HG02623 (cell line): ENCODE measurements at regions not wholly inside any gene's neighbourhood (a gene's known extent, or its start where the extent isn't known, plus 50 kb on each side); places are given as distances from the start of the nearest gene placed in this dataset.
"Not testable (repeated sequence)": the region's sequence is repeated elsewhere in the genome, so short reads cannot be mapped to it uniquely, and the experiment has no call there.

Source experiments
- ATAC-seq: cut with Tn5 transposase; IDR thresholded peaks from one replicate; pipeline ENCODE4 v1.9.1; 2021; ENCODE audit warnings: moderate library complexity; ENCODE audit not compliant: unreplicated experiment

DNA sequence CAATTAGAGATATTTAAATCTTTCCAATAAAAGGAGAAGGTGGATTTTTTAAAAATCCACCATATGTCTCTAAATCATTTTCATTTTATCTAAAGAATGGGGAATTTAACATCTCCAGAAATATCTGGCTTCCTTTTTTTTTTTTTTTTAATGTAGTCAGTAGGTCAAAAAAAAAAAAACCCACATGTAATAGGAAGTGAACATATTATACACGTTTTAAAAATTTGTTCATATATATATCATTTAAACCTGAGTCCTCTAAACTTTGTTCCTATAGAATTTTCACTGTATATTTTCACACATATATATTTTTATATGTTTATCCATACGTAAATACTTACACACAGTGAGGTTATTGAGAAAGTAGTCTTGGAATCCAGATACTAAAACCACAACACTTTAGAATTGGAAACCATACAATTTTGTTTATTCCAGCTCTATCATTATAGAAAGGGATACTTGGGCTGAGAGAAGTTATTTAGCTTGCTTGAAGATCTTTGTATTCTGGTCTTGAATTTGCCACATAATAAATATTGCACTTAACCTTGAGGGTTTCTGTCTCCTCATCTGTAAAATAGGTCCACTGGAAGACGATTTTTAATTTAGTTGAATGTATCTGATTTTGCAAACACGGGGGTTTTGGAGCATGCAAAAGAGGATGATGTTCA, 62.1 kb upstream of the ZNF217 start:
- no peak for ATAC-seq

GRCh38 chr20:53654932-53655624, 61.4 kb upstream of the ZNF217 start:
- no peak for ATAC-seq

GRCh38 chr20:53654521-53654920, 60.9 kb upstream of the ZNF217 start:
- not testable (repeated sequence) for ATAC-seq

DNA sequence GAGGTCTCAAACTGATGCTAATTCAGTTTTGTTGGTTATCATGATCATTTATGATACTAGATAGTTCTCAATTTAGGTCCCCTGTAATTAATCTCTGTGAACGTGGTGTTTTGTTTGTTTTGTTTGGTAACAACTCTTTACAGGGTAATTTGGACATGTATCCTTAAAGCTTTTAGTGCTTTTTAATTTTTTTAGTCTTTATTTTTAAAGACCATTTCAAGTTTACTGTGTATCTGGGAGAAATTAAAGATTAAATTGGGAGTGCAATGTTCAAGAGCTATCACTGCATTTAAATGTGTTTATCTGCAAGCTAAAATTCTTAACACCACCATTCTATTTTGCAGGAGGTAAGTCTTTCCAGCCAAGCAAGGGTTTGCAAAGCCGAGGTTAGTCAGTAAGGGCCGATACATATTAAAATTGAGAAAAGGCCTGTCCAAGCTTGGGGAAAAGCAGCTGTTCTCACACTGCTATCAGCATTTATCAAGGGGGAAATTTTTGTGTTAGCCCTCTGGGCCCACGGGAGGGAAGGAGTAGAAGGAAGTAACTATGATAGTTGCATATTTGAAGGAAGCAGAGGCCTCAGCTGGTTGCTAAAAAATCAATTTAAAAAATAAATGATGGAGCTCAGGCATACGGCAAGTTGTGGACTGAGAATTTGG, 59.3 kb upstream of the ZNF217 start:
- ATAC-seq: no peak

DNA sequence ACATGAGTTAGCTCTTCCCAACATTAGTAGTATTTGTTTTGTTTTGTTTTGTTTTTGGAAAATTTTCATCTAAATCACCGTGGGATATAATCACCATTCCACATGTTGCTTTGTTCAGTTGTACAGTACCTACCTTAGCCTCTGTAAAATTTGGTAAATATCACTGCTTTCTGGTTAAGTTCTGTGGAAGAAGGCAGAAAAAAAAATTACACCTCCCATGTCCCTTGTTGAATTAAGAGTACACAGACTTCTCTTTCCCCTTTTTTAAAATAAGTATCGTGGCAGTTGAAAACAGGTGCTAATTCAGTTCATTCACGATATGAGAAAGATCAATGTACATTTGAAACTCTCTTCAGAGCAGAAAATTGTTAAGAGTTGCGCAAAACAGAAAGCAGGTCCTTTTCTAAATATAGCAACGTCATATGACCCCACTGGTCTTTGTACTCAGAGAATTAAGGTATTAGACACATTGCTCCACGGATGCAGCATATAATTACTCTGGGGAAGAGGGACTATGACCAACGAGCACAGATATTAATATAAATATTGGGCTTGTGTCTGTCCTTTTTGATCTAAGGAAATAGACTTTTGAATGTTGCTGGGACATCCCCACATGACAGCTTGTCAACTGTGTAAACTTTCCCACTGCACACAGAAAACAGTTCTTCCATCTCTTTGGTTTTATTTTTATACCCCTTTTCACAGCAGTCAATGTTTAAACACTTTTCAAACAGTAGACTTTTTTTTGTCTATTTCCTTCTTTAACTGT, 58.6 kb upstream of the ZNF217 start:
- ATAC-seq: peak; percentile 47

DNA sequence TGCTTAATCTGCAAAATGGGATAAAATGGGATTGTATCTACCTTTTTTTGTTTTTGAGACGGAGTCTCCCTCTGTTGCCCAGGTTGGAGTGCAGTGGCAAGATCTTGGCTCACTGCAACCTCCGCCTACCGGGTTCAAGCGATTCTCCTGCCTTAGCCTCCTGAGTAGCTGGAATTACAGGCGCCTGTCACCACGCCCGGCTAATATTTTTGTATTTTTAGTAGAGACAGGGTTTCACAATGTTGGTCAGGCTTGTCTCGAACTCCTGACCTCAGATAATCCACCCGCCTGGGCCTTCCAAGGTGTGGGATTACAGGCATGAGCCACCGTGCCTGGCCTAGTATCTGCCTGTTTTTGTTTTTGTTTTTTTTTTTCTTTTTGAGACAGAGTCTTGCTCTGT, 55.9 kb upstream of the ZNF217 start:
- ATAC-seq: not testable (repeated sequence)

DNA sequence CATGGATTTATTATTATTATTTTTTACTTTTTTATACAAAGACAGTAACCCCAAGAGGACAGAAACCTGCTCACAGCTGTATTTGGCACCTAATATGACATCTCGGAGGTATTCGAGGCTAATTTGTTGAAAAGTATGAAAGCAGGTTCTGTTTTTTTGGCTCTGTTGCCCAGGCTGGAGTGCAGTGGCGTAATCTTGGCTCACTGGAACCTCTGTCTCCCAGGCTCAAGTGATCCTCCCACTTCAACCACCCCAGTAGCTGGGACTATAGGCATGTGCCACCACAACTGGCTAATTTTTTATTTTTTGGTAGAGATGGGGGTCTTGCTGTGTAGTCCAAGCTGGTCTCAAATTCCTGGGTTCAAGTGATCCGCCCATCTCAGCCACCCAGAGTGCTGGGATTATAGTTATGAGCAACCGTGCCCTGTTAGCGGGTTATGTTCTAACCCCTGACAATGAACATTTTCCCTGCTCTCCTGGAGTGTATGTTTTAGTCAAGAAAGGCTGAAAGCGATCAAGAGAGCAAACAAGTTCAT, 53.7 kb upstream of the ZNF217 start:
- ATAC-seq: no peak

DNA sequence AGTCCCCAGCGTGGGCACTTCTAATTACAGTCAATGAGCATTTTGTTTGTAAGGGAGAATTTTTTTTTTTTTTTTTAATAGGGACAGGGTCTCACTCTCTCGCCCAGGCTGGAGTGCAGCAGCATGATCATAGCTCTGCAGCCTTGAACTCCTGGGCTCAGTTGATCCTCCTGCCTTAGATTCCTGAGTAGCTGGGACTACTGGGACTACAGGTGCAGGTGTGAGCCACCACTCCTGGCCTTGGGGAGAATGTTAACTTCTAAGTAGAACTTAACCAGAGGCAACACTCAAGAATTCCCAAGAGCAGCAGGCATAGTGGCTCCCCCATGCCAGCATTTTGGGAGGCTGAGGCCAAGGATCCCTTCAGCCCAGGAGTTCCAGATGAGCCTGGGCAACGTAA, 52.9 kb upstream of the ZNF217 start:
- no peak for ATAC-seq

DNA sequence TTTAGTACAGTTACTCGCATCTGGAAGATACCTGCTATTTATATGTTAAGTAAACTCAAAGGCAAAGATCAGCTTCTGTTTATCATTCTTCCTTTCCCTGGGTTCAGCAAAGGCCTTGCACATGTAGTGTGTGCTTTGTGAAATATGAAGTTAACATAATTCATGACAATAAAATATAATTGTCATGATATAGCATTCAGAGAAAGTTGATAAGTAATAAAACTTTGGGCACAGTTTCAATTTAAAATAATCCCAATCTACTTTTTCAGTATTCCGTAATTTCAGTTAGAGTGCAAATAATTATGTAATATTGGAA, 51.9 kb upstream of the ZNF217 start:
- ATAC-seq: no peak

DNA sequence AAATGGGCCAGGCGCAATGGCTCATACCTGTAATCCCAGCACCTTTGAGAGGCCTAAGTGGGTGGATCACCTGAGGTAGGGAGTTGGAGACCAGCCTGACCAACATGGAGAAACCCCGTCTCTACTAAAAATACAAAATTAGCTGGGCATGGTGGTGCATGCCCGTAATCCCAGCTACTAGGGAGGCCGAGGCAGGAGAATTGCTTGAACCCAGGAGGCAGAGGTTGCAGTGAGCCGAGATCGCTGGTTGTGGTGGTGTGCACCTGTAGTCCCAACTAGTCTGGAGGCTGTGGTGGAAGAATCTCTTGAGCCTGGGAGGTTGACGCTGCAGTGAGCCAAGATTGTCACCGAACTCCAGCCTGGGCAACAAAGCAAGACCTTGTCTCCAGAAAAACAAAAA, 50.5 kb upstream of the ZNF217 start:
- ATAC-seq: not testable (repeated sequence)
